ENCODE measurements at regions not wholly inside any gene's neighbourhood (a gene's known extent, or its start where the extent isn't known, plus 50 kb on each side); places are given as distances from the start of the nearest gene placed in this dataset.
"Not testable (repeated sequence)": the region's sequence is repeated elsewhere in the genome, so short reads cannot be mapped to it uniquely, and the experiment has no call there.

- not testable (repeated sequence) for DNase-seq (ENCODE audit: low read depth in 2 of 2)
These were observed 150.9 kb upstream of the TEX13D start for GRCh38 chrX:124181515-124181914.

- no peak for DNase-seq (ENCODE audit: low read depth in 2 of 2)
These were observed 142.0 kb upstream of the TEX13D start for GRCh38 chrX:124190440-124190839.

GRCh38 chrX:124194199-124194598, 138.3 kb upstream of the TEX13D start:
- DNase-seq (ENCODE audit: low read depth in 2 of 2): no peak

- no peak for DNase-seq (ENCODE audit: low read depth in 2 of 2)
These were observed 137.6 kb upstream of the TEX13D start for GRCh38 chrX:124194901-124195300.

- no peak for DNase-seq (ENCODE audit: low read depth in 2 of 2)
These were observed 129.1 kb upstream of the TEX13D start for GRCh38 chrX:124203311-124203710.

GRCh38 chrX:124208660-124209059, 123.8 kb upstream of the TEX13D start:
- no peak for DNase-seq (ENCODE audit: low read depth in 2 of 2)

GRCh38 chrX:124209792-124210576, 122.5 kb upstream of the TEX13D start:
- DNase-seq (ENCODE audit: low read depth in 2 of 2): no peak

- DNase-seq (ENCODE audit: low read depth in 2 of 2): no peak
These were observed 121.0 kb upstream of the TEX13D start for GRCh38 chrX:124211312-124211942.

GRCh38 chrX:124212622-124213021, 119.8 kb upstream of the TEX13D start:
- no peak for DNase-seq (ENCODE audit: low read depth in 2 of 2)

- DNase-seq (ENCODE audit: low read depth in 2 of 2): no peak
These were observed 116.7 kb upstream of the TEX13D start for GRCh38 chrX:124215786-124216185.

- DNase-seq (ENCODE audit: low read depth in 2 of 2): no peak
These were observed 115.9 kb upstream of the TEX13D start for GRCh38 chrX:124216396-124217115.

- DNase-seq (ENCODE audit: low read depth in 2 of 2): no peak
These were observed 114.9 kb upstream of the TEX13D start for GRCh38 chrX:124217304-124218251.

- no peak for DNase-seq (ENCODE audit: low read depth in 2 of 2)
These were observed 108.9 kb upstream of the TEX13D start for GRCh38 chrX:124223524-124223923.

- no peak for DNase-seq (ENCODE audit: low read depth in 2 of 2)
These were observed 107.9 kb upstream of the TEX13D start for GRCh38 chrX:124224528-124224927.

GRCh38 chrX:124226129-124226528, 106.3 kb upstream of the TEX13D start:
- no peak for DNase-seq (ENCODE audit: low read depth in 2 of 2)

- DNase-seq (ENCODE audit: low read depth in 2 of 2): no peak
These were observed 103.6 kb upstream of the TEX13D start for GRCh38 chrX:124228849-124229248.

- DNase-seq (ENCODE audit: low read depth in 2 of 2): no peak
These were observed 103.1 kb upstream of the TEX13D start for GRCh38 chrX:124229374-124229773.

GRCh38 chrX:124230655-124231450, 101.6 kb upstream of the TEX13D start:
- DNase-seq (ENCODE audit: low read depth in 2 of 2): no peak

GRCh38 chrX:124231451-124231759, 101.1 kb upstream of the TEX13D start:
- DNase-seq (ENCODE audit: low read depth in 2 of 2): no peak

GRCh38 chrX:124232523-124233201, 99.8 kb upstream of the TEX13D start:
- no peak for DNase-seq (ENCODE audit: low read depth in 2 of 2)

Data from fibroblast of skin of left biceps (primary cell).